IMR-90 (cell line): ENCODE measurements at regions not wholly inside any gene's neighbourhood (a gene's known extent, or its start where the extent isn't known, plus 50 kb on each side); places are given as distances from the start of the nearest gene placed in this dataset.

ENCODE experiments used
- ATAC-seq: fragments of 200-7000 bp; cut with Tn5 transposase; 2 replicates; pipeline ENCODE4 v1.9.1; 2020; ENCODE audit warnings: low read depth, mild to moderate bottlenecking, moderate library complexity
- BruUV-seq: library from RNA; stranded (reverse); fragments of 400-500 nt; replicated peaks from 2 replicates; lab custom pipeline; 2021; lab: Mats Ljungman, UMichigan
- CTCF ChIA-PET: fragments of 300-600 bp; formaldehyde crosslinking; extraction: SDS; loops from one replicate; lab custom pipeline; 2021; ENCODE audit warnings: antibody characterized with exemption; lab: Yijun Ruan, JAX
- POLR2A ChIA-PET: fragments of 300-600 bp; sonication (Branson Sonifier 250); formaldehyde crosslinking; loops from one replicate; lab custom pipeline; 2022; ENCODE audit warnings: antibody characterized with exemption; ENCODE audit not compliant: unreplicated experiment; lab: Charles Lee
- DNase-seq: peaks from one replicate; pipeline ENCODE4 v3.0.0; 2013
- H2AFZ ChIP-seq: replicated peaks from 2 replicates; pipeline ENCODE3; 2013; ENCODE audit warnings: low read length, mild to moderate bottlenecking; ENCODE audit not compliant: poor library complexity
- H2AK5ac ChIP-seq: 2 replicates; pipeline ENCODE4 v1.6.1; 2013; ENCODE audit warnings: low read depth, low read length, inconsistent platforms
- H2AK9ac ChIP-seq: replicated peaks from 2 replicates; pipeline ENCODE3; 2013; ENCODE audit warnings: mild to moderate bottlenecking, low read depth, low read length, moderate library complexity; ENCODE audit not compliant: poor library complexity
- H2BK120ac ChIP-seq: 2 replicates; pipeline ENCODE4 v1.6.1; 2013; ENCODE audit warnings: low read depth, low read length, inconsistent platforms
- H2BK15ac ChIP-seq: 3 replicates; pipeline ENCODE4 v1.6.1; 2013; ENCODE audit warnings: low read depth, low read length, inconsistent platforms
- H2BK20ac ChIP-seq: 2 replicates; pipeline ENCODE4 v1.6.1; 2013; ENCODE audit warnings: low read depth, mild to moderate bottlenecking, inconsistent platforms, low read length, moderate library complexity
- H2BK5ac ChIP-seq: 2 replicates; pipeline ENCODE4 v1.6.1; 2013; ENCODE audit warnings: mild to moderate bottlenecking, low read depth, low read length, inconsistent platforms; ENCODE audit not compliant: poor library complexity, severe bottlenecking
- H3K14ac ChIP-seq: replicated peaks from 2 replicates; pipeline ENCODE4 v1.6.1; 2013; ENCODE audit warnings: low read depth, low read length, inconsistent platforms
- H3K18ac ChIP-seq: 2 replicates; pipeline ENCODE4 v1.6.1; 2013; ENCODE audit warnings: low read depth, low read length, control low read depth
- H3K23ac ChIP-seq: 2 replicates; pipeline ENCODE4 v1.6.1; 2013; ENCODE audit warnings: low read depth, low read length, inconsistent platforms
- H3K27ac ChIP-seq: 2 replicates; pipeline ENCODE4 v1.5.1; 2013; ENCODE audit warnings: mild to moderate bottlenecking, control low read depth, low read length; ENCODE audit not compliant: insufficient read depth
- H3K27me3 ChIP-seq: 2 replicates; pipeline ENCODE4 v1.6.1; 2013; ENCODE audit warnings: low read length; ENCODE audit not compliant: control insufficient read depth, insufficient read depth
- H3K36me3 ChIP-seq: 2 replicates; pipeline ENCODE4 v1.6.1; 2013; ENCODE audit warnings: low read length, mixed read lengths; ENCODE audit not compliant: control insufficient read depth, insufficient read depth
- H3K4ac ChIP-seq: 2 replicates; pipeline ENCODE4 v1.6.1; 2013; ENCODE audit warnings: low read depth, low read length, inconsistent platforms
- H3K4me1 ChIP-seq: 2 replicates; pipeline ENCODE4 v1.6.1; 2013; ENCODE audit warnings: low read length, mixed read lengths; ENCODE audit not compliant: control insufficient read depth, insufficient read depth
- H3K4me2 ChIP-seq: 2 replicates; pipeline ENCODE4 v1.6.1; 2013; ENCODE audit warnings: low read depth, mild to moderate bottlenecking, control low read depth, low read length, moderate library complexity
- H3K4me3 ChIP-seq: 2 replicates; pipeline ENCODE4 v1.5.1; 2013; ENCODE audit warnings: low read depth, mild to moderate bottlenecking, control low read depth, low read length, moderate library complexity; ENCODE audit not compliant: insufficient read depth
- H3K56ac ChIP-seq: 2 replicates; pipeline ENCODE4 v1.6.1; 2013; ENCODE audit warnings: low read length, inconsistent platforms; ENCODE audit not compliant: insufficient read depth; ENCODE audit errors: extremely low read depth
- H3K79me1 ChIP-seq, 2 experiments: 2 replicates each; pipeline ENCODE4 v1.6.1; 2013; ENCODE audit warnings: low read length in 2 of 2, inconsistent platforms in 1 of 2, low read depth in 1 of 2
- H3K9ac ChIP-seq: 2 replicates; pipeline ENCODE4 v1.6.1; 2013; ENCODE audit warnings: low read depth, low read length, control low read depth
- H3K9me1 ChIP-seq: 2 replicates; pipeline ENCODE4 v1.6.1; 2013; ENCODE audit warnings: low read length, inconsistent platforms; ENCODE audit not compliant: insufficient read depth
- H3K9me3 ChIP-seq: 2 replicates; pipeline ENCODE4 v1.6.1; 2013; ENCODE audit warnings: low read length; ENCODE audit not compliant: control insufficient read depth, insufficient read depth
- H4K20me1 ChIP-seq: 2 replicates; pipeline ENCODE4 v1.6.1; 2013; ENCODE audit warnings: low read length, inconsistent platforms; ENCODE audit not compliant: insufficient read depth
- H4K5ac ChIP-seq: 2 replicates; pipeline ENCODE4 v1.6.1; 2013; ENCODE audit warnings: mild to moderate bottlenecking, low read depth, low read length, control low read depth
- H4K8ac ChIP-seq, 2 experiments: 2 replicates each; pipeline ENCODE4 v1.6.1; 2013; ENCODE audit warnings: low read depth in 2 of 2, low read length in 2 of 2, control low read depth in 1 of 2, inconsistent platforms in 1 of 2
- H4K91ac ChIP-seq: 2 replicates; pipeline ENCODE4 v1.6.1; 2013; ENCODE audit warnings: low read depth, low read length, inconsistent platforms; ENCODE audit not compliant: insufficient read depth
- CEBPB ChIP-seq: IDR thresholded peaks from 2 replicates; pipeline ENCODE4 v1.6.1; 2012; ENCODE audit warnings: low read depth, low read length, improper control_type of control experiment
- CHD1 ChIP-seq: IDR thresholded peaks from 2 replicates; pipeline ENCODE4 v1.6.1; 2012; ENCODE audit warnings: low read depth, low read length, improper control_type of control experiment
- FOS ChIP-seq: fragments of 150-350 bp; IDR thresholded peaks from 2 replicates; pipeline ENCODE4 v1.6.1; 2016; ENCODE audit warnings: low read depth, low read length
- MAFK ChIP-seq: IDR thresholded peaks from 2 replicates; pipeline ENCODE4 v1.6.1; 2012; ENCODE audit warnings: low read depth, low read length, improper control_type of control experiment
- MAZ ChIP-seq: IDR thresholded peaks from 2 replicates; pipeline ENCODE4 v1.6.1; 2012; ENCODE audit warnings: low read depth, mild to moderate bottlenecking, low read length, improper control_type of control experiment, moderate library complexity, borderline replicate concordance
- NFE2L2 ChIP-seq: fragments of 150-350 bp; IDR thresholded peaks from 2 replicates; pipeline ENCODE4 v1.6.1; 2016; ENCODE audit warnings: low read depth, mild to moderate bottlenecking, low read length
- POLR2A ChIP-seq: IDR thresholded peaks from 2 replicates; pipeline ENCODE4 v1.6.1; 2012; ENCODE audit warnings: mild to moderate bottlenecking, low read depth, low read length
- RAD21 ChIP-seq: IDR thresholded peaks from 2 replicates; pipeline ENCODE4 v1.6.1; 2012; ENCODE audit warnings: low read length, improper control_type of control experiment
- RCOR1 ChIP-seq: IDR thresholded peaks from 2 replicates; pipeline ENCODE4 v1.6.1; 2012; ENCODE audit warnings: mild to moderate bottlenecking, low read length, improper control_type of control experiment; ENCODE audit not compliant: insufficient replicate concordance
- WGBS, 2 experiments: methylation state at CpG; one replicate each; pipeline versions ENCODE4 v1.1.5 to v1.1.7; 2013; ENCODE audit warnings: missing lambda C conversion rate in 2 of 2; ENCODE audit not compliant: insufficient read length in 1 of 2; ENCODE audit errors: extremely low coverage in 2 of 2; 5-methylcytosine and 5-hydroxymethylcytosine counted together
- dilution Hi-C: fragments of 300-500 bp; cut with HindIII; formaldehyde crosslinking; loops from one replicate; pipeline ENCODE4 v1.14.3; 2018; ENCODE audit warnings: low sequenced_read_pairs; ENCODE audit not compliant: unreplicated experiment
- in situ Hi-C: fragments of 300-500 bp; cut with MboI; formaldehyde crosslinking; loops from 3 replicates; pipeline ENCODE4 v1.14.3; 2019; ENCODE audit warnings: low sequenced_read_pairs, inconsistent platforms, mixed read lengths
- intact Hi-C: fragments of 100-400 bp; cut with micrococcal nuclease; formaldehyde crosslinking; loops from 2 replicates; pipeline ENCODE4 v1.10.0; 2022

GRCh38 chr14:59038746-59039145, 149.7 kb upstream of the DAAM1 start:
- no peaks in the 10 kb centered on the region for H3K79me1 ChIP-seq
- H4K5ac ChIP-seq = no peak overlapping the region
- WGBS, 2 experiments = no CpG with 5 or more reads among the region's 4 CpGs
- H2AFZ ChIP-seq = no peak overlapping the region
- H3K4me3 ChIP-seq = no peak overlapping the region
- H2BK15ac ChIP-seq = no peak overlapping the region
- H3K23ac ChIP-seq = no peak overlapping the region
- ChIA-PET CTCF (interaction anchor here (1.0 kb wide), 1 partner anchor 17 kb away, joined by 3 read pairs; no protein-coding TSS in a partner anchor), POLR2A (no interaction called here)
- H4K91ac ChIP-seq = no peak overlapping the region
- no peak overlapping the region for H2BK20ac ChIP-seq
- TF ChIP-seq RAD21 (no peak), CEBPB (no peak), RCOR1 (no peak), CHD1 (no peak), NFE2L2 (no peak), MAZ (no peak), FOS (no peak), POLR2A (no peak), MAFK (no peak)
- no peak overlapping the region for H3K18ac ChIP-seq
- H3K4me2 ChIP-seq = no peak overlapping the region
- DNase-seq (no peak), ATAC-seq (no peak)
- H4K20me1 ChIP-seq = no peaks in the 10 kb centered on the region
- no peak overlapping the region for H3K56ac ChIP-seq
- in situ Hi-C loops = no loop called here
- H2BK120ac ChIP-seq = no peak overlapping the region
- H3K4me1 ChIP-seq = no peaks in the 10 kb centered on the region
- no peaks in the 10 kb centered on the region for H3K9me1 ChIP-seq
- H3K14ac ChIP-seq = no peak overlapping the region
- H2AK5ac ChIP-seq = no peak overlapping the region
- H3K27ac ChIP-seq = no peak overlapping the region
- H3K27me3 ChIP-seq = no peaks in the 10 kb centered on the region; the same call in 1 of the 2 replicates
- H2BK5ac ChIP-seq = no peak overlapping the region
- BruUV-seq = no TSS peak
- no peaks in the 10 kb centered on the region for H3K36me3 ChIP-seq
- H2AK9ac ChIP-seq = no peak overlapping the region
- H3K9me3 ChIP-seq = no peaks in the 10 kb centered on the region
- H3K4ac ChIP-seq = no peak overlapping the region
- dilution Hi-C loops = no loop called here
- no peak overlapping the region for H4K8ac ChIP-seq
- H3K9ac ChIP-seq = no peak overlapping the region
- intact Hi-C loops = no loop called here
